B cell (primary cell): ENCODE measurements at regions not wholly inside any gene's neighbourhood (a gene's known extent, or its start where the extent isn't known, plus 50 kb on each side); places are given as distances from the start of the nearest gene placed in this dataset.
A peak's percentile ranks its signal among the peaks of the same experiment; 100 is the strongest.

Source experiments
- ATAC-seq: fragments of 200-7000 bp; cut with Tn5 transposase; one replicate; pipeline ENCODE4 v1.10.0; 2021; ENCODE audit warnings: low read depth, mild to moderate bottlenecking, moderate number of reproducible peaks, moderate library complexity
- CTCF ChIA-PET: fragments of 350-600 bp; sonication (Branson Sonifier 250); formaldehyde crosslinking; loops from one replicate; lab custom pipeline; 2021; ENCODE audit warnings: antibody characterized with exemption, inconsistent platforms; lab: Charles Lee
- POLR2A ChIA-PET: fragments of 350-600 bp; sonication (Branson Sonifier 250); formaldehyde crosslinking; loops from one replicate; lab custom pipeline; 2021; ENCODE audit warnings: antibody characterized with exemption; lab: Charles Lee
- DNase-seq: peaks from one replicate; pipeline ENCODE4 v3.0.0; 2013
- H2AFZ ChIP-seq: 2 replicates; pipeline ENCODE4 v1.6.1; 2012; ENCODE audit warnings: mild to moderate bottlenecking, low read depth, low read length; ENCODE audit not compliant: insufficient read depth, poor library complexity, severe bottlenecking
- H3K27ac ChIP-seq, 2 donors: 1 replicate in 1 of 2; 2 replicates in 1 of 2; pipeline ENCODE4 v1.5.1; 2012 to 2013; ENCODE audit warnings: low read length in 2 of 2, mild to moderate bottlenecking in 2 of 2, moderate library complexity in 1 of 2
- H3K27me3 ChIP-seq, 4 experiments: fragments of 200-600 bp in 1 of 4; sonication (generic) in 1 of 4; replicated peaks in 1 of 4; 1 replicate in 2 of 4; 2 replicates in 2 of 4; pipeline versions ENCODE4 v1.6.1 to v1.7.0; 2013 to 2016; ENCODE audit warnings: low read length in 3 of 4, mild to moderate bottlenecking in 2 of 4, mixed read lengths in 1 of 4, moderate library complexity in 1 of 4; ENCODE audit not compliant: insufficient read depth in 4 of 4, control insufficient read depth in 3 of 4; ENCODE audit errors: control extremely low read depth in 1 of 4
- H3K36me3 ChIP-seq, 2 experiments: replicated peaks in 1 of 2; 1 replicate in 1 of 2; 2 replicates in 1 of 2; pipeline versions ENCODE4 v1.6.1 to v1.7.1; 2013; ENCODE audit warnings: low read length in 1 of 2; ENCODE audit not compliant: insufficient read depth in 2 of 2, control insufficient read depth in 1 of 2; ENCODE audit errors: control extremely low read depth in 1 of 2, extremely low read depth in 1 of 2
- H3K4me1 ChIP-seq, 2 donors: fragments of 200-600 bp in 1 of 2; sonication (generic) in 1 of 2; 1 replicate in 1 of 2; 2 replicates in 1 of 2; pipeline versions ENCODE4 v1.5.1 to v1.6.1; 2013 to 2017; ENCODE audit warnings: low read length in 2 of 2; ENCODE audit not compliant: control insufficient read depth in 2 of 2, insufficient read depth in 2 of 2
- H3K4me2 ChIP-seq: replicated peaks from 2 replicates; pipeline ENCODE3; 2012; ENCODE audit warnings: mild to moderate bottlenecking, low read depth, low read length; ENCODE audit not compliant: poor library complexity, severe bottlenecking
- H3K4me3 ChIP-seq, 5 experiments: fragments of 200-600 bp in 1 of 5; sonication (generic) in 1 of 5; 1 replicate in 3 of 5; 2 replicates in 2 of 5; pipeline versions ENCODE4 v1.5.1 to v1.7.0; 2011 to 2016; ENCODE audit warnings: low read length in 4 of 5, mild to moderate bottlenecking in 4 of 5, low read depth in 2 of 5, control low read depth in 1 of 5, moderate library complexity in 1 of 5; ENCODE audit not compliant: insufficient read depth in 1 of 5; ENCODE audit errors: control extremely low read depth in 1 of 5, extremely low read depth in 1 of 5
- H3K79me2 ChIP-seq: fragments of 200-600 bp; sonication (generic); one replicate; pipeline ENCODE4 v1.6.0; 2016; ENCODE audit warnings: low read length; ENCODE audit not compliant: control insufficient read depth, insufficient read depth
- H3K9ac ChIP-seq: fragments of 200-600 bp; sonication (generic); 2 replicates; pipeline ENCODE4 v1.6.1; 2017; ENCODE audit warnings: mild to moderate bottlenecking, low read length, moderate library complexity
- H3K9me3 ChIP-seq, 3 donors: one replicate each; pipeline versions ENCODE4 v1.6.1 to v1.7.1; 2013; ENCODE audit warnings: low read length in 2 of 3; ENCODE audit not compliant: control insufficient read depth in 2 of 3, insufficient read depth in 1 of 3; ENCODE audit errors: control extremely low read depth in 1 of 3
- H4K20me1 ChIP-seq: 2 replicates; pipeline ENCODE4 v1.6.0; 2012; ENCODE audit warnings: mild to moderate bottlenecking, low read length; ENCODE audit not compliant: insufficient read depth, control insufficient read depth, poor library complexity, severe bottlenecking
- H3K27ac Mint-ChIP-seq: one replicate; pipeline ENCODE4 v1.8.0; 2021; ENCODE audit warnings: mixed read lengths
- H3K27me3 Mint-ChIP-seq: one replicate; pipeline ENCODE4 v1.8.0; 2021; ENCODE audit warnings: mixed read lengths
- H3K4me1 Mint-ChIP-seq: one replicate; pipeline ENCODE4 v1.8.0; 2021; ENCODE audit warnings: mixed read lengths
- H3K4me3 Mint-ChIP-seq: one replicate; pipeline ENCODE4 v1.8.0; 2021; ENCODE audit warnings: mixed read lengths
- H3K9me3 Mint-ChIP-seq: one replicate; pipeline ENCODE4 v1.8.0; 2022; ENCODE audit warnings: mixed read lengths; ENCODE audit not compliant: insufficient read depth
- CTCF ChIP-seq: fragments of 200-600 bp; IDR thresholded peaks from one replicate; pipeline ENCODE4 v1.8.0; 2022; ENCODE audit warnings: antibody characterized with exemption, mild to moderate bottlenecking
- EZH2 ChIP-seq: IDR thresholded peaks from 2 replicates; pipeline ENCODE4 v1.6.1; 2012; ENCODE audit warnings: borderline replicate concordance, low read depth, mild to moderate bottlenecking, moderate library complexity, low read length; ENCODE audit not compliant: insufficient read depth, poor library complexity, severe bottlenecking
- WGBS: methylation state at CpG from one replicate; pipeline ENCODE4 v1.1.5; 2013; ENCODE audit warnings: missing lambda C conversion rate; ENCODE audit not compliant: insufficient coverage; 5-methylcytosine and 5-hydroxymethylcytosine counted together
- intact Hi-C: fragments of 100-400 bp; cut with micrococcal nuclease; formaldehyde crosslinking; loops from one replicate; pipeline ENCODE4 v1.10.0; 2022

DNA sequence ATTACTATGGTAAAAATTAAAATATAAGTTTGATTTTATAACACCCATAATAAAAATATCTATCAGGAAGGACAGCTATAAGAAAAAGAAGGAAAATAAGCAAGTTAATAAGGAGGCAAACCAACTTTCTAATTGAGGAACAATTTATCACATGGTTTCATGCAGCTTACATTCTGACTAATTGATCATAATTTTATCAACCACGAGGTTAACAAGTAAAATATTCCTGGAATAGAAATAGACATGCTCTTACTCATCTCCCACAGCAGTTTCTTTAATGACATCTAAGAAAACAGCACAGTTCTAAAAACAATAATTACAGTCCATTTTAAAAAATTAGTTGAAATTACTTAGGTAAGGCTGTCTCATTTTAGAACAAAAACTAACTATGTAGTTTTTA lies 130.8 kb upstream of the KRR1 start:
- intact Hi-C loops, result loop anchor here (5.0 kb wide), 1 partner anchor 390 kb away; the partner anchor contains the start of gene PHLDA1
- no peaks in the 10 kb centered on the region for H3K36me3 ChIP-seq
- DNase-seq, result no peak
- no peak overlapping the region for H3K4me3 ChIP-seq
- H4K20me1 ChIP-seq, result no peaks in the 10 kb centered on the region
- no peaks in the 10 kb centered on the region for H3K79me2 ChIP-seq
- no peak overlapping the region for H2AFZ ChIP-seq
- H3K4me1 Mint-ChIP-seq, result peaks cover 16% of the 10 kb centered on the region
- no peaks in the 10 kb centered on the region for H3K27me3 ChIP-seq
- no peaks in the 10 kb centered on the region for H3K27me3 Mint-ChIP-seq
- H3K9me3 Mint-ChIP-seq, result no peaks in the 10 kb centered on the region
- TF ChIP-seq EZH2 (no peak), CTCF (no peak)
- H3K9me3 ChIP-seq, result no peaks in the 10 kb centered on the region
- no peak overlapping the region for H3K4me3 Mint-ChIP-seq
- H3K27ac Mint-ChIP-seq, result no peak overlapping the region
- no peak overlapping the region for H3K9ac ChIP-seq
- ChIA-PET POLR2A (interaction anchor here (0.7 kb wide), 1 partner anchor 276 kb away, joined by 3 read pairs; no protein-coding TSS in a partner anchor), CTCF (no interaction called here)
- no peak overlapping the region for H3K4me2 ChIP-seq
- peaks cover 0 to 6% of the 10 kb centered on the region in 2 donors for H3K4me1 ChIP-seq
- no peak for ATAC-seq
- no peak overlapping the region for H3K27ac ChIP-seq
- no CpG with 5 or more reads among the region's 1 CpG for WGBS

DNA sequence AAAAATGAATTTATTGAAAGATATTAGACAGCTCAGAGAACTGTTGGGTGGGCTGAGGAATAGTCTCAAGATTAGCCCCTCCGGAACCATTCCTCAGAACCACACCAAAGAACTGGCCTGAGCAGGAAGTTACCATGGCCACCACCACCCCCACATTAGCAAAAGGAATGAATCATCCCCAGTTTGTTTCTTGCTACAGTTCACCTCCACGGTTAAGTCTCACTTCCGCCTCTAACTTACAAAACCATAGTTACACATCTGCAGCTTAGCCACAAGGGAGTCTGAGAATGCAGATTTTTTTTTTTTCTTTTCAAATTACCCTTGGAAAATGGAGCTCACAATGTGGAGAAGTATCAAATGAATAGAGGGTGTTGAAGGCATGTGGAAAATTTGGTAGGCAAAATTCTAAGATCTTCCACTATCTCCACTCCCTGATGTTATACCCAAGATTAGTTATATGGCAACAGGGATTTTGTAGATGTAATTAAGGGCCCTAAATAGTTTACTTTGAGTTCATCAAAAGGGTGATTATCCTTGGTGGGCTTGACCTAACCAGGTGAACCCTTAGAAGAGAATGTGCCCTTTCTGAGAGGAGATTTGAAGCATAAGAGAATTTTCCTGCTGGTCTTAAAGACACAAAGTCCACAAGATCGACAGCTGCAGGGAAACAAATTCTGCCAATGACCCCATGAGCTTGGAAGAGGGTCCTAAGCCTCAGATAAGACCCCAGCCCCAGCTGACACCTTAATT lies 129.8 kb upstream of the KRR1 start:
- H3K27me3 ChIP-seq, result no peaks in the 10 kb centered on the region

More for the DNA sequence above, 129.8 kb upstream of the KRR1 start:
- Histone ChIP-seq H3K4me3 (no peak overlapping the region), H2AFZ (peak overlapping the region; percentile 19), H3K9ac (no peak overlapping the region), H3K79me2 (no peaks in the 10 kb centered on the region), H4K20me1 (no peaks in the 10 kb centered on the region), H3K27ac (no peak overlapping the region), H3K36me3 (no peaks in the 10 kb centered on the region), H3K4me2 (peak overlapping the region; percentile 21), H3K4me1 (peaks cover 0 to 6% of the 10 kb centered on the region in 2 donors), H3K9me3 (no peaks in the 10 kb centered on the region)
- H3K4me1 Mint-ChIP-seq, result peaks cover 16% of the 10 kb centered on the region
- H3K27ac Mint-ChIP-seq, result peak overlapping the region; percentile 22
- WGBS, result 60% methylated on average over 1 of the region's 4 CpGs
- peak; percentile 91 for ATAC-seq
- no peaks in the 10 kb centered on the region for H3K27me3 Mint-ChIP-seq
- H3K4me3 Mint-ChIP-seq, result peak overlapping the region; percentile 20
- CTCF ChIA-PET, result no interaction called here
- POLR2A ChIA-PET, result interaction anchor here (0.6 kb wide), 1 partner anchor 334 kb away, joined by 5 read pairs; no protein-coding TSS in a partner anchor
- peak; percentile 20 for DNase-seq
- intact Hi-C loops, result loop anchor here (5.0 kb wide), 1 partner anchor 391 kb away; the partner anchor contains the start of gene PHLDA1
- H3K9me3 Mint-ChIP-seq, result no peaks in the 10 kb centered on the region
- TF ChIP-seq CTCF (no peak), EZH2 (no peak)
